ENCODE measurements at regions not wholly inside any gene's neighbourhood (a gene's known extent, or its start where the extent isn't known, plus 50 kb on each side); places are given as distances from the start of the nearest gene placed in this dataset.

DNA sequence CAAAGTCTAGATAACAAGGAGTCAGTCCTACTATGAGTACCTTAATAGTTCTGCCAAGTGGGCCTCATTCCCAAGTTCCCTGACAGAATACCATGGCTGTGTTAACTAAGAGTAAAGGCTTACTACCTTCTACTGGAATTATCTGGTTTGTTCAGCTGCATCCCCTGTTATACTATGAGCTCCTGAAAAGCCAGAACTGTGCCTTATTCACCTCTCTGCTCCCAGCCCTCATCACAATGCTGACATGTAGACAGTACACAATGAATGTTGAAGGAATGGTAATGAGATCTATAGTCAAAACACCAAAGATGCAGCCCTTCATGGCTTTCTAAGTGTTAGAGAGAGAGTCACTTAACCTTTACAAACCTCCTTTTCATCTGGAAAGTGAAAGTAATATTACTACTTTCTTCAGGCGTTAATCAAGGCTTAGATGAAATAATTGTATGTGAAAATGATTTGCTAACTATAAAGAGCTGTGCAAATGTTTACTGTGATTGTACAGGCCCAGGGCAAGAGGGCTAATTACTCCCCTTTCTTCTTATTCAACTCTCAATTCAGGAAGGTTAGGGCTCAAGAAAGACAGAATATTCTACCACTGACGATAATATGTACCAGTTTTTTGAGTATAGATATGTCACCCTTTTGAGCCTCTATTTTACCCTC lies 70.3 kb upstream of the MROH9 start:
- TF ChIP-seq, protein P1, sequence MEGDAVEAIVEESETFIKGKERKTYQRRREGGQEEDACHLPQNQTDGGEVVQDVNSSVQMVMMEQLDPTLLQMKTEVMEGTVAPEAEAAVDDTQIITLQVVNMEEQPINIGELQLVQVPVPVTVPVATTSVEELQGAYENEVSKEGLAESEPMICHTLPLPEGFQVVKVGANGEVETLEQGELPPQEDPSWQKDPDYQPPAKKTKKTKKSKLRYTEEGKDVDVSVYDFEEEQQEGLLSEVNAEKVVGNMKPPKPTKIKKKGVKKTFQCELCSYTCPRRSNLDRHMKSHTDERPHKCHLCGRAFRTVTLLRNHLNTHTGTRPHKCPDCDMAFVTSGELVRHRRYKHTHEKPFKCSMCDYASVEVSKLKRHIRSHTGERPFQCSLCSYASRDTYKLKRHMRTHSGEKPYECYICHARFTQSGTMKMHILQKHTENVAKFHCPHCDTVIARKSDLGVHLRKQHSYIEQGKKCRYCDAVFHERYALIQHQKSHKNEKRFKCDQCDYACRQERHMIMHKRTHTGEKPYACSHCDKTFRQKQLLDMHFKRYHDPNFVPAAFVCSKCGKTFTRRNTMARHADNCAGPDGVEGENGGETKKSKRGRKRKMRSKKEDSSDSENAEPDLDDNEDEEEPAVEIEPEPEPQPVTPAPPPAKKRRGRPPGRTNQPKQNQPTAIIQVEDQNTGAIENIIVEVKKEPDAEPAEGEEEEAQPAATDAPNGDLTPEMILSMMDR (IDR thresholded peaks at IDR 0.05; ENCODE audit: insufficient read depth, low read length, severe bottlenecking): no peak
- Histone ChIP-seq H3K36me3 (ENCODE audit: control insufficient read depth, insufficient read depth, low read length) (no peaks in the 10 kb centered on the region), H3K4me3 (ENCODE audit: low read depth, low read length) (no peak overlapping the region), H3K27me3 (ENCODE audit: control insufficient read depth, insufficient read depth, low read length) (no peaks in the 10 kb centered on the region)
- DNase-seq (ENCODE audit: low read depth) (no peak), FAIRE-seq (no peak)

DNA sequence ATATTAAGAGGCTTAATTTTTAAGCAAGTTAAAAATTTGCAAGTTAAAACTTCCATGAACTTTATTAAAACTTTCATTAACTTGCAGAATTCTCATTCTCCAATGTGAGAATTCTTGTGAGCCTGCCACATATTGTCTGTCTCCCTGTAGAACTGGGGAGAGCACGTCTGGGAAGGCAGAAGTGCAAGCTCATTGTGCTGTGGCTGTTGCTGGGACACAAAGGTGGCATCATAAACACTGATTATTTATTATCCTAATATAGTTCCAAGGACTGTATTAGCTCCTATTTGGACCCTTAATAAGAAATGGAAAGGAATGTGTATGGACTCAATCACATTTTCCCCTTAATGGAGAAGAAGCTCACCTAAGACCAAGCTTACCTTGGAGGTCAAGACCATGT lies 68.7 kb upstream of the MROH9 start:
- DNase-seq (ENCODE audit: low read depth) (no peak), FAIRE-seq (no peak)
- Histone ChIP-seq H3K4me3 (ENCODE audit: low read depth, low read length) (no peak overlapping the region), H3K27me3 (ENCODE audit: control insufficient read depth, insufficient read depth, low read length) (no peaks in the 10 kb centered on the region), H3K36me3 (ENCODE audit: control insufficient read depth, insufficient read depth, low read length) (no peaks in the 10 kb centered on the region)
- TF ChIP-seq, protein P1 (IDR thresholded peaks at IDR 0.05; ENCODE audit: insufficient read depth, low read length, severe bottlenecking): no peak

DNA sequence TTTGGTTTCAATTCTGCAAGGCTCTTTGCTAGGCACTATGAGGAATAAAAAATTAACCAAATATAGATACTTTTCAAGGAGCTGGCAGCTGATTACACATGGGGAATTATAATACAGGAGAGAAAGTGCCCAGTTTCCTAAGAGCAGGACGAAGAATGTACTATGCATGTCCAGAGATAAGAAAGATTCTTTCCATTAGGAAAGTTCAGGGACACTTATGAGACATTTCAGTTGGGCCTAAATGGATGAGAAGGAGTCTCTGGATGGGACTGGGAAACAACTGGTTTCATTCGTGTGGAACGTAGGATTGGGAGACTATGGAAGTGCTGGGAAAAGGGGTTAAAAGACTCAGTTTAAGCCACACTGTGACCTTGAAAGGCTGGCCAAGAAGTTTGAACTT lies 63.5 kb upstream of the MROH9 start:
- H3K4me3 ChIP-seq (ENCODE audit: low read depth, low read length): no peak overlapping the region
- TF ChIP-seq, protein P1 (IDR thresholded peaks at IDR 0.05; ENCODE audit: insufficient read depth, low read length, severe bottlenecking): no peak
- DNase-seq (ENCODE audit: low read depth) (no peak), FAIRE-seq (no peak)
- no peaks in the 10 kb centered on the region for H3K36me3 ChIP-seq (ENCODE audit: control insufficient read depth, insufficient read depth, low read length)
- no peaks in the 10 kb centered on the region for H3K27me3 ChIP-seq (ENCODE audit: control insufficient read depth, insufficient read depth, low read length)

DNA sequence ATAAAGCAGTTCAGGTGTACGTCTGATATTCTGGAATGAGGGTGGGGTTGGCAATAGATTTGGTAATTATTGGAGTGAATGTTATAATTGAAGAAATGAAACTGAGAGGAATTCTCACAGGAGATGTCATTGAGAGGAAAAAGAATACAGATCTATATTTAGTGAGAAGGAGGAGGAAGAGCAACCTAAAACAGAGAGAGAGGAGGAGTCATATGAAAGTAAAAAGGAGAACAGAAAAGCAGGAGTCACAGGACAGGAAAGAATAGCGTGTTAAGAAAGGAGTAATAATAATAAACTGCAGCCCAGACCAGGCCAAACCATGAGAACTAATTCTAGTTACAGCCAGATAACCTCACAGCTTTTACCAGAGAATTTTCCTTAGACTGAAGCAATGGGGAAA lies 62.7 kb upstream of the MROH9 start:
- no peaks in the 10 kb centered on the region for H3K27me3 ChIP-seq (ENCODE audit: control insufficient read depth, insufficient read depth, low read length)
- DNase-seq (ENCODE audit: low read depth) (no peak), FAIRE-seq (no peak)
- no peak overlapping the region for H3K4me3 ChIP-seq (ENCODE audit: low read depth, low read length)
- TF ChIP-seq, protein P1 (IDR thresholded peaks at IDR 0.05; ENCODE audit: insufficient read depth, low read length, severe bottlenecking): no peak
- no peaks in the 10 kb centered on the region for H3K36me3 ChIP-seq (ENCODE audit: control insufficient read depth, insufficient read depth, low read length)

DNA sequence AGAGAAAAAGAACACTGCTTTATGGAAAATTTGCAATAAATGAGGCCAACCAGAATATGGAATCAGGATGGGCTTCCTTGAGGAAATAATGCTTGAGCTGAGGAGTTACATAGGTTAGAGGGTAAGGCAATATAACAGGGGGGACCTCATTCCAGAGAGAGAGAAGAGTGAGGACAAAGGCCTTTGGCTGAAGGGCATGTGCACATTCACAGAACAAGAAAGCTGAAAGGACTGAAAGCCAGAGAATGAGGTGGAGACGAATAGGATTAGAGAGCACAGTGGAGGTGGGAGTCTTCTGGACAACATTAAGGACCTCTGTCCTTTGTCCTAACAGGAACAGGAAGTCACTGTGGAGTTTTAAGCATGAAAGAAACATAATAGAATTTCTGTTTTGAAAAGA lies 60.7 kb upstream of the MROH9 start:
- TF ChIP-seq, protein P1 (IDR thresholded peaks at IDR 0.05; ENCODE audit: insufficient read depth, low read length, severe bottlenecking): no peak
- FAIRE-seq: no peak
- Histone ChIP-seq H3K27me3 (ENCODE audit: control insufficient read depth, insufficient read depth, low read length) (no peaks in the 10 kb centered on the region), H3K4me3 (ENCODE audit: low read depth, low read length) (no peak overlapping the region), H3K36me3 (ENCODE audit: control insufficient read depth, insufficient read depth, low read length) (no peaks in the 10 kb centered on the region)
- DNase-seq (ENCODE audit: low read depth): no peak

All from bronchial epithelial cell (primary cell).